HCT116 (cell line): ENCODE measurements at regions not wholly inside any gene's neighbourhood (a gene's known extent, or its start where the extent isn't known, plus 50 kb on each side); places are given as distances from the start of the nearest gene placed in this dataset.

Experiments
- ATAC-seq: fragments of 200-7000 bp; cut with Tn5 transposase; 2 replicates; pipeline ENCODE4 v1.9.1; 2020; ENCODE audit warnings: mild to moderate bottlenecking, moderate library complexity
- BruUV-seq: library from RNA; stranded (reverse); fragments of 400-500 nt; replicated peaks from 2 replicates; lab custom pipeline; 2021; lab: Mats Ljungman, UMichigan
- CTCF ChIA-PET: fragments of 300-600 bp; sonication (Branson Sonifier 250); formaldehyde crosslinking; loops from one replicate; lab custom pipeline; 2021; ENCODE audit warnings: antibody characterized with exemption; lab: Charles Lee
- POLR2A ChIA-PET: fragments of 300-600, 350-600 bp; sonication (Branson Sonifier 250); formaldehyde crosslinking; loops from one replicate; lab custom pipeline; 2021; ENCODE audit warnings: antibody characterized with exemption; lab: Charles Lee
- RAD21 ChIA-PET, 2 experiments: fragments of 300-600 bp; sonication (Branson Sonifier 250); formaldehyde crosslinking; loops; one replicate each; lab custom pipeline; 2023; ENCODE audit warnings: low total read pairs in 2 of 2; ENCODE audit not compliant: uncharacterized antibody in 2 of 2, unreplicated experiment in 2 of 2, low non-redundant PET in 1 of 2; lab: Charles Lee
- DNase-seq: peaks from one replicate; pipeline ENCODE4 v3.0.0-alpha.2; 2010; ENCODE audit warnings: low read depth, low spot score
- H2AFZ ChIP-seq: fragments of 200-600 bp; shearing (Covaris generic), sonication (generic); 2 replicates; pipeline ENCODE4 v1.6.1; 2017; ENCODE audit warnings: low read depth, mixed run types, mixed read lengths, antibody characterized with exemption, low read length; ENCODE audit not compliant: poor library complexity, severe bottlenecking
- H3K27ac ChIP-seq: 2 replicates; pipeline ENCODE4 v1.5.1; 2012; ENCODE audit warnings: low read depth, low read length
- H3K27me3 ChIP-seq: fragments of 200-600 bp; sonication (generic); 2 replicates; pipeline ENCODE4 v1.6.1; 2016; ENCODE audit warnings: mixed run types, low read length, mixed read lengths; ENCODE audit not compliant: insufficient read depth
- H3K36me3 ChIP-seq, 2 experiments: fragments of 200-500 bp in 1 of 2; fragments of 200-600 bp in 1 of 2; sonication (Bioruptor generic) in 1 of 2; sonication (generic) in 1 of 2; 2 replicates each; pipeline versions ENCODE4 v1.5.1 to v1.6.1; 2014 to 2016; ENCODE audit warnings: low read length in 2 of 2, inconsistent platforms in 1 of 2, mixed read lengths in 1 of 2, mixed run types in 1 of 2; ENCODE audit not compliant: insufficient read depth in 2 of 2, control insufficient read depth in 1 of 2
- H3K4me1 ChIP-seq, 2 experiments: fragments of 200-600 bp in 1 of 2; sonication (generic) in 1 of 2; 2 replicates each; pipeline versions ENCODE4 v1.5.1 to v1.6.1; 2012 to 2017; ENCODE audit warnings: low read length in 2 of 2, inconsistent platforms in 1 of 2, mild to moderate bottlenecking in 1 of 2, mixed read lengths in 1 of 2, mixed run types in 1 of 2, moderate library complexity in 1 of 2; ENCODE audit not compliant: insufficient read depth in 2 of 2, control insufficient read depth in 1 of 2
- H3K4me2 ChIP-seq: fragments of 200-600 bp; sonication (generic); 2 replicates; pipeline ENCODE4 v1.6.1; 2017; ENCODE audit warnings: mixed run types, low read length, mixed read lengths
- H3K4me3 ChIP-seq, 2 experiments: fragments of 200-600 bp in 1 of 2; sonication (generic) in 1 of 2; replicated peaks in 1 of 2; 2 replicates each; pipeline ENCODE4 v1.5.1; 2011 to 2016; ENCODE audit warnings: low read length in 2 of 2, control low read depth in 1 of 2, low read depth in 1 of 2, mild to moderate bottlenecking in 1 of 2, mixed read lengths in 1 of 2, mixed run types in 1 of 2
- H3K79me2 ChIP-seq: fragments of 200-600 bp; sonication (generic); 2 replicates; pipeline ENCODE4 v1.6.1; 2017; ENCODE audit warnings: mild to moderate bottlenecking, mixed run types, low read length, moderate library complexity, mixed read lengths; ENCODE audit not compliant: insufficient read depth
- H3K9ac ChIP-seq: fragments of 200-600 bp; sonication (generic); 2 replicates; pipeline ENCODE4 v1.6.1; 2016; ENCODE audit warnings: low read length, mixed read lengths
- H3K9me2 ChIP-seq: fragments of 200-600 bp; sonication (generic), shearing (Covaris generic); 2 replicates; pipeline ENCODE4 v1.6.1; 2017; ENCODE audit warnings: mixed run types, mild to moderate bottlenecking, moderate library complexity; ENCODE audit not compliant: insufficient read depth
- H3K9me3 ChIP-seq, 2 experiments: fragments of 200-500 bp in 1 of 2; fragments of 200-600 bp in 1 of 2; sonication (Bioruptor generic) in 1 of 2; sonication (generic) in 1 of 2; 2 replicates each; pipeline ENCODE4 v1.6.1; 2014 to 2017; ENCODE audit warnings: low read length in 2 of 2, mixed read lengths in 2 of 2, inconsistent platforms in 1 of 2, low read depth in 1 of 2, mild to moderate bottlenecking in 1 of 2, mixed run types in 1 of 2, moderate library complexity in 1 of 2; ENCODE audit not compliant: control insufficient read depth in 1 of 2, insufficient read depth in 1 of 2
- H4K20me1 ChIP-seq: fragments of 200-600 bp; sonication (generic), shearing (Covaris generic); 2 replicates; pipeline ENCODE4 v1.6.1; 2017; ENCODE audit warnings: mixed run types, mild to moderate bottlenecking, moderate library complexity; ENCODE audit not compliant: insufficient read depth
- CBX3 ChIP-seq: IDR thresholded peaks from 2 replicates; pipeline ENCODE4 v1.6.1; 2012; ENCODE audit warnings: low read depth
- CEBPB ChIP-seq: IDR thresholded peaks from 2 replicates; pipeline ENCODE4 v1.6.1; 2012; ENCODE audit warnings: low read depth
- EGR1 ChIP-seq: IDR thresholded peaks from 2 replicates; pipeline ENCODE4 v1.6.1; 2012; ENCODE audit warnings: low read depth
- FOSL1 ChIP-seq: IDR thresholded peaks from 2 replicates; pipeline ENCODE4 v1.6.1; 2012; ENCODE audit warnings: low read depth
- JUND ChIP-seq: IDR thresholded peaks from 2 replicates; pipeline ENCODE4 v1.6.1; 2012
- RAD21 ChIP-seq: IDR thresholded peaks from 2 replicates; pipeline ENCODE4 v1.6.1; 2012; ENCODE audit warnings: low read depth, mild to moderate bottlenecking
- SIN3A ChIP-seq: IDR thresholded peaks from 2 replicates; pipeline ENCODE4 v1.6.1; 2012; ENCODE audit warnings: low read depth
- SP1 ChIP-seq: IDR thresholded peaks from 2 replicates; pipeline ENCODE4 v1.6.1; 2012; ENCODE audit warnings: low read depth
- YY1 ChIP-seq: IDR thresholded peaks from 2 replicates; pipeline ENCODE4 v1.6.1; 2011; ENCODE audit warnings: low read length, low read depth, moderate library complexity, mild to moderate bottlenecking; ENCODE audit not compliant: insufficient replicate concordance; ENCODE audit errors: extremely low read depth
- ZFX ChIP-seq: fragments of 450-650 bp; IDR thresholded peaks from 2 replicates; pipeline ENCODE4 v1.6.1; 2017
- intact Hi-C: fragments of 100-400 bp; cut with micrococcal nuclease; formaldehyde crosslinking; loops from 2 replicates; pipeline ENCODE4 v1.10.0; 2022
- TF ChIP-seq, protein P1 (sequence below): IDR thresholded peaks from 2 replicates; pipeline ENCODE4 v1.6.1; 2012; ENCODE audit warnings: low read depth
- TF ChIP-seq, protein P2 (sequence below): IDR thresholded peaks from 2 replicates; pipeline ENCODE4 v1.6.1; 2012

DNA sequence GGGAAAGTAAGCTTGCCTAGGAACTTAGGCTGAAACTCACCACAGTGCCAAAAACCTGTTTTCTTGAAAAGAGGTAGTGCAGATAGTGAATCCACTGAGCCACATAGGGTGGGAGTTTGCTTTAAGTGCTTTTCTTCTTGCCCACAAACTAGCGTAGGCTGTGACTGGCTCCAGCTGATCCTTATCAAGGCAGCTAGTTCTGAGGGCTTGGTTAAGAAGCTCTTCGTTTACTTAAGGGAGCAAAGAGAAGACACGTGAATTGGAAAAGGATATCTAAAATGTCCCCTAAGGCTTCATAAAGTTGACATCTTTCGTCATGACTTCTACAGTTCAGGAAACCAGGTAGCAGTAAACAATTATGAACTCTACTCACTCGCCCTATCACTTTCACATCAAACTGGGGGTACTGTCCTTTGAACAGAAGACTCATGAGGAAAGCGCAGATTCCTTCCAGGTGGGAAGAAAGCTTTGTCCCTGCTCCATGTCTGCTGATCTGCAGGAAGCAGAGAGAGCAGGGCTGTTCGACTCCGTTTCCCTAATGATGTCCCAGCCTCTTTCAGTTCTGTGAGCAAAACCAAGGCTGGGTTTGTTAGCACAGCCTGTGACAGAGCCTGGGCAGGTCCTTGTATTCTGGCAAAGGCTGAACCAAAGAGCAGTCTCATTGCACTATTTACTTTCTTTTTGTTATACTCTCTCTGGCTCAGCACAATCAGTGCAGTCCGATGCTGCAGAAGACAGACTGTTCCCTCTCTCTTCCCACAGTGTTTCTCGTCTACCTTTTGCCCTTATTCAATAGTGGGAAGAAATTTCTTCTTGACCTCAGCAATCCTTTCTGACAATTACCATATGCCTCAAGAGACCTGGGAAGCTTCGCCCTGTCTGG, 93.5 kb upstream of the ETV6 start:
- H3K36me3 ChIP-seq = no peaks in the 10 kb centered on the region
- no peaks in the 10 kb centered on the region for H3K79me2 ChIP-seq
- H3K9ac ChIP-seq = no peak overlapping the region
- no peak overlapping the region for H3K4me3 ChIP-seq
- no peak overlapping the region for H3K27ac ChIP-seq
- H3K9me2 ChIP-seq = no peaks in the 10 kb centered on the region
- H3K4me2 ChIP-seq = no peak overlapping the region
- H3K27me3 ChIP-seq = peaks cover 46% of the 10 kb centered on the region
- no peaks in the 10 kb centered on the region for H3K4me1 ChIP-seq
- RAD21 ChIA-PET = no interaction called here
- H3K9me3 ChIP-seq = no peaks in the 10 kb centered on the region
- intact Hi-C loops = loop anchor here (10.0 kb wide), 1 partner anchor 1149 kb away; no protein-coding TSS in a partner anchor
- CTCF ChIA-PET = interaction anchor here (2.5 kb wide), 1 partner anchor 476 kb away, joined by 14 read pairs; no protein-coding TSS in a partner anchor
- TF ChIP-seq SP1 (no peak), ZFX (no peak), YY1 (no peak), CEBPB (no peak), RAD21 (no peak), CBX3 (no peak), FOSL1 (no peak), EGR1 (no peak), SIN3A (no peak), JUND (no peak)
- TF ChIP-seq, protein P1, sequence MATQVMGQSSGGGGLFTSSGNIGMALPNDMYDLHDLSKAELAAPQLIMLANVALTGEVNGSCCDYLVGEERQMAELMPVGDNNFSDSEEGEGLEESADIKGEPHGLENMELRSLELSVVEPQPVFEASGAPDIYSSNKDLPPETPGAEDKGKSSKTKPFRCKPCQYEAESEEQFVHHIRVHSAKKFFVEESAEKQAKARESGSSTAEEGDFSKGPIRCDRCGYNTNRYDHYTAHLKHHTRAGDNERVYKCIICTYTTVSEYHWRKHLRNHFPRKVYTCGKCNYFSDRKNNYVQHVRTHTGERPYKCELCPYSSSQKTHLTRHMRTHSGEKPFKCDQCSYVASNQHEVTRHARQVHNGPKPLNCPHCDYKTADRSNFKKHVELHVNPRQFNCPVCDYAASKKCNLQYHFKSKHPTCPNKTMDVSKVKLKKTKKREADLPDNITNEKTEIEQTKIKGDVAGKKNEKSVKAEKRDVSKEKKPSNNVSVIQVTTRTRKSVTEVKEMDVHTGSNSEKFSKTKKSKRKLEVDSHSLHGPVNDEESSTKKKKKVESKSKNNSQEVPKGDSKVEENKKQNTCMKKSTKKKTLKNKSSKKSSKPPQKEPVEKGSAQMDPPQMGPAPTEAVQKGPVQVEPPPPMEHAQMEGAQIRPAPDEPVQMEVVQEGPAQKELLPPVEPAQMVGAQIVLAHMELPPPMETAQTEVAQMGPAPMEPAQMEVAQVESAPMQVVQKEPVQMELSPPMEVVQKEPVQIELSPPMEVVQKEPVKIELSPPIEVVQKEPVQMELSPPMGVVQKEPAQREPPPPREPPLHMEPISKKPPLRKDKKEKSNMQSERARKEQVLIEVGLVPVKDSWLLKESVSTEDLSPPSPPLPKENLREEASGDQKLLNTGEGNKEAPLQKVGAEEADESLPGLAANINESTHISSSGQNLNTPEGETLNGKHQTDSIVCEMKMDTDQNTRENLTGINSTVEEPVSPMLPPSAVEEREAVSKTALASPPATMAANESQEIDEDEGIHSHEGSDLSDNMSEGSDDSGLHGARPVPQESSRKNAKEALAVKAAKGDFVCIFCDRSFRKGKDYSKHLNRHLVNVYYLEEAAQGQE = no peak
- TF ChIP-seq, protein P2, sequence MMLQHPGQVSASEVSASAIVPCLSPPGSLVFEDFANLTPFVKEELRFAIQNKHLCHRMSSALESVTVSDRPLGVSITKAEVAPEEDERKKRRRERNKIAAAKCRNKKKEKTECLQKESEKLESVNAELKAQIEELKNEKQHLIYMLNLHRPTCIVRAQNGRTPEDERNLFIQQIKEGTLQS = no peak
- H2AFZ ChIP-seq = no peak overlapping the region
- ATAC-seq (no peak), DNase-seq (no peak)
- no TSS peak for BruUV-seq
- no peaks in the 10 kb centered on the region for H4K20me1 ChIP-seq
- POLR2A ChIA-PET = no interaction called here
